ENCODE measurements at regions not wholly inside any gene's neighbourhood (a gene's known extent, or its start where the extent isn't known, plus 50 kb on each side); places are given as distances from the start of the nearest gene placed in this dataset.
"Not testable (repeated sequence)": the region's sequence is repeated elsewhere in the genome, so short reads cannot be mapped to it uniquely, and the experiment has no call there.

DNA sequence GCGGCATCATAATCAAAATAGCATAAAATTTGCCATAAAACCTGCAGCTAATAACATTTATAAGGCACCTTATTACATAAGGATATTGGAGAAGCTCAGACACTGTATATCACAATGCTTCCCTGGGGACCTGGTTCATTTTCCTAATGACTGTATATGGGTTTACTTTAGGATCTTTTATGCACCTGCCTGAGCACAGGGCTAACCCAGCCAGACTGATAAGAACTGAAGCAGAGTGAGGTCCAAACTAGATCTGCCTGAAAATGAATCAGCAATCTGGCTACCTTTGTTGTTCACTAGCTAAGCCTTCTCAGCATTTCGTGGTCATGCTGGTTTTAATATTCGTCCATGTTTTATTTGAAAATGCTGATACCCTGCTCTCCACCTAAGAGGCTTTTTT, 1922.3 kb upstream of the CELF4 start:
- no peak for DNase-seq (ENCODE audit: low read depth, low spot score)

DNA sequence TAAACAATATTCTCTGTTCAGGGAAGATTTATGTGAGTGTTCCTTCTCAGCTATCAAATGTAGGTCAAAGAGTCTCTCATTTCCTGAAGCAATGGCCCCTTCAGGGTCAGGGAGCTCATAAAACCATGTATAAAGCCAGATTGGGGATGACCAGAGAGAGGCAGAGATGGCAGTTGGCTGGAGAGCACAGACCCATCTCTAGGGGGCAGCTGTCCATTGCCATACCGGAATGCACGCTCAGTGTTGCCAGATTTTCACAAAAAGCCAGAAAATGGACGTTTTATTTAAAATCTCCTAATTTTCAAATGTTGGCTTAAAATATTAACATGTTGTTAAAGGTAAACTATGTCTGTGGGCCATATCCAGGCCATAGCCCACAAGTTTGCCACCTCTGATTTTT, 1920.7 kb upstream of the CELF4 start:
- no peak for DNase-seq (ENCODE audit: low read depth, low spot score)

DNA sequence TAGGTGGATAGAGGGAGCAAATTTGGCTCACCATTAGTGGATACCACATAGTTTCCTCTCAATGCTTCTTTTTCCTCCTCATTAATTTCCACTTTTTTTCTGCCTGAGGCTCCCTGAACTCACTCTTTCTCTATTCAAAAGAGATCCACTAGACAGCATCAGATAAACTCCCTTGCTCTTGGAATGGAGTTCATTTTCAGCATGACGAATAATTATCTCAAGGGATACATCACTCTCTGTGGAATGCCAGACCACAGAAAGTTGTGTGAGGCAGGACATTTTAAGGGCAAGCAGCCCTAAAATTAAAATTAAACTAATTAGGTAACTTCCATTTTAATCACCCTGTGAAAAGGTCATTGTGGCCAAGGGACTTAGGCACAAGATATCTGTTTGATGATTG, 1920.1 kb upstream of the CELF4 start:
- no peak for DNase-seq (ENCODE audit: low read depth, low spot score)

DNA sequence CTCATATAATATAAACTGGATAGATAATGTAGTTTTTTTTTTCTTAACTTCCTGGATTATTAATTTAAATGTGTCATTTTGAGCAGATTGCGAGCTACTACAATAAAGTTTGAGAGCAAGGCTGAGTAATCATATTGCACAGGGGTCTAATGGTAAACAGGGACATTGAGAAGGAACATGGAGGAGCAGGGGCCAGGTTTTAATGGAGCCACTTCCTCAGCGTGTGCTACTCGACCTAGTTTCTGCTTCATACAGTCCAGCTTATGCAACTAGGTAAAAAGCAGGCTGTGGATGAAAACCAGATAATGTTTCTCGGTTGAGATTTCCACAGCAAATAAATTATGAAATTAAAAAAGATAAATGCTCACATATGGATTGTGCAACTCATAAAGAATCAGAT, 1915.7 kb upstream of the CELF4 start:
- no peak for DNase-seq (ENCODE audit: low read depth, low spot score)

DNA sequence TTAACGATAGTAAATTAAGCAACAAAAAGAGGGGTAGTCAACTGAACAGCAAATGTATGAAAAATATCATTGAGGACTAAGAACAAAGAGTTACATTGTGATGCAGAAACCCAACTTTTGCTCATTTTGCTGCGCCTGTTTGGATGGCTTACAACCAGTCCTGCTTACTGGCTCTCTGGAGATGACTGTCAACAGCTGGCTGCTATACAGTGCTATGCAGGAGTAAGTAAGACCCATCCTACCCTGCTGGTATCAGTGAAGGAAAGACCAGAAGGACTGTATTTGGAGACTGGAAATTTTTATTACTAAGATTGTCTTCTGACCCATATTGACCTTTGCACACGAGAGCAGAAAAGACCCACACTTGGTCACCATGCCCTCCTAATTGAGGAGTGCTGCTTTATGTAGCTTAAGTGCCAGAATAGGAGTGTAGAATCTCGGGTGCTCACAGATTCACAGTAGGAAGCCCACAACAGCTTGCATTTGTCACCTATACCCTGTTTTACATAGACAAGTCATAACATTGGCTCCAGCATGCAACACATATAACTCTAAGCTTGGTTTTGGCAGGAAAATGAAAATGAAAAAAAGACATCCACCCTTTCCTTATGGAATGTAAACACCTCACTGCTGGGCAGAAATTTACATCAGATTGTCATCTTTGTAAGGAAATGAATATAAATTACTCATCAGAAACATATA, 1915.0 kb upstream of the CELF4 start:
- DNase-seq (ENCODE audit: low read depth, low spot score): no peak

DNA sequence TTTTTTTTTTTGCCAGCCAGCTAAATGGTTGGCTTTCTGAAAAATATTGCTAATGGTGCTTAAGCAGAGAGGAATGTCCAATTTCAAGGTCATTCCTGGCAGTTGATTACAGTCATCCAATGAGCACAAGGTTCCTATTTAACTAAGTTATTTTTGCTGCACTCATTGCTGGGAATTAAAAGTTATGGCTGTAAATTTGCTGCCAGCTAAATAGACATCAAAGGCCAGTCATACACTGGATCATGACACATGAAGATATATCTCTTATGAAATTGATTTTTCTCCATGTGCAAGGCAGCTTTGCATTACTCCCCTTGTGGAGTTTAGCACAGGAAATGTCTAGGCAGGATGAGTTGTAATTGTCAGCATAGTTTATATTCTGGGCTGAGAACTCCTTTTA, 1898.4 kb upstream of the CELF4 start:
- no peak for DNase-seq (ENCODE audit: low read depth, low spot score)

DNA sequence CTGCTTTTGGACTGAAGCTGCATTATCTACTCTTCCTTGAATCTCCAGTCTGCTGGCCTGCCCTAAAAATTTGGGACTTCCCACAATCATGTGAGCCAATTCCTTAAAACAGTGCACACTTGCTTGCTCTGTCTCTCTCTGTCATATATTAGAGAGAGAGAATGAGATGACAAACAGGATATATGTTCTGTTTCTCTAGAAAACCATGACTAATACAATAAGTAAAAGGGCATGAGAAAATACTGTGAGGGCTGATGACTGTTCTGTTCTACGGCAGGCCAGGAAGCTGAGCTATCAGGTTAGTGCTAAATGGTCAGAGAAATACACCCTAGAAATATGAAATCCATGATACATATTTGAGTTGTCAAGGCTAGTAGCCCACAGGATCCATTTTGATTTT, 1896.8 kb upstream of the CELF4 start:
- no peak for DNase-seq (ENCODE audit: low read depth, low spot score)

DNA sequence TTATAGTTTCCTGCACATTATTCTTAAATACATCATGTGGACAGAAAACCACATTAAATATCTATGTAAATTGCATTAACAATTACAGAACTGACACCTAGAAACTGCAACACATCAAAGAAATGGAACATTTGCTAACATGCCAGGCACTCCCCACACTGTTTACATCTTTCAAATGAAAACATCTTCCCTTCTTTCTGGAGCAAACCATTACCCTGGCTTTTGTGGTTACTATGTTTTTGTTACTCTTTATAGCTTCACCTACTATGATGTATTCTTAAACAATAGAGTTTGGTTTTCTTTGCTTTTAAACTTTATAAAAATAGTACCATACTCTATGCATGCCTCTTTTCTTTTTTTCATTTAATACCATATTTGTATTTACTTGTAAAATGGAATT, 1894.5 kb upstream of the CELF4 start:
- no peak for DNase-seq (ENCODE audit: low read depth, low spot score)

DNA sequence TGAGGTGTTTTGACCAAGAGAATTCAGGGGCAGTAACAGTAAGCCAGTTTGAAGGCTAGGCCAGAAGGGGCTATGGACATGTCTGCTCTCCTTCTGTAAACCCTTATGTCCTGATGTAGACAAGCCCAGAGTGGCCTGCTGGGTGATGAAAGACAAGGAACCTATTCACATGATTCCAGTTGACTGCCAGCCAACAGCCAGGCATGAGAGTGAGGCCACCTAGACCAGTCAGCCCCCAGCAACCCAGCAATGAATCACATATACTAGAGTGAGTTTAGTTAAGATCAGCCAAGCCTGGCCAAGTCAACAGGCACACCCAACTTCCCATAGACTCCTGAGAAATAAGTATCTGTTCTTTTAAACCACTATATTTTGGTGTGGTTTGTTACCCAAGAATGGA, 1889.7 kb upstream of the CELF4 start:
- DNase-seq (ENCODE audit: low read depth, low spot score): no peak

DNA sequence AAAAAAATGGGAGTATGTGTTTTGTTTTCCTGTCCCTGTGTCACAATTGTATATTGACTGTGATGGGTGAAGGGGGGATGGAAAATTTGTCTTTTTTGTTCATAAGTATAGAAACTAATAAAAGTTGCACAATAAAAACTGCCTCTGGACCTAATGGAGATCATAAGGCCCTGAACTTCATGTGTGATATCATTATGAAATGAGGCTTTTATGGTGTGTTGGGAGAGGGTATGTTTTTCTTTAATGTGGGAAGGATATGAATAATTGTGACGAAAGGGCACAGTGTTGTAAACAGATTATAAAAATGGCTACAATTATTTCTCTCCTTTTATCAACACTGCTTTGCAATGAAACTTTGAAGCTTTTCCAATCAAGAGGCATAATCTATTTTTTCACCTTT, 1889.3 kb upstream of the CELF4 start:
- no peak for DNase-seq (ENCODE audit: low read depth, low spot score)

DNA sequence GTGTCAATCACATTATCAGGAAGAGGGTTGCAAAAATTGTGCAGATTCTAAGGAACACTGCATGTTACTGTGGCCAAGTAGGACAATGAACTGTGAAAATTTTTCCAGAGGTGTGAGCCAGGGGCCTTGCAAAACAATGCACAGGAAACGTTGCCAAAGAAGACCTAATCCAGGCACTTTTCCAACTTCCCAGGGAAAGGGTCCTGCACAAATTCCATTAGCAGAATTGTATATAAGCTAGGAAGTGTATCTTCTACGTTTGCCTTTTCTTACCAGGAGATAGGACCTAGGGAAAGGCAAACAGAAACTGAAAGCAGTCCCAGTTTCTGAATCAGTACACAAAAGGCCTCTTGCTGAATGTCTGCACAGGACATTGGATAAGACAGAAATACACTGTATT, 1888.3 kb upstream of the CELF4 start:
- no peak for DNase-seq (ENCODE audit: low read depth, low spot score)

DNA sequence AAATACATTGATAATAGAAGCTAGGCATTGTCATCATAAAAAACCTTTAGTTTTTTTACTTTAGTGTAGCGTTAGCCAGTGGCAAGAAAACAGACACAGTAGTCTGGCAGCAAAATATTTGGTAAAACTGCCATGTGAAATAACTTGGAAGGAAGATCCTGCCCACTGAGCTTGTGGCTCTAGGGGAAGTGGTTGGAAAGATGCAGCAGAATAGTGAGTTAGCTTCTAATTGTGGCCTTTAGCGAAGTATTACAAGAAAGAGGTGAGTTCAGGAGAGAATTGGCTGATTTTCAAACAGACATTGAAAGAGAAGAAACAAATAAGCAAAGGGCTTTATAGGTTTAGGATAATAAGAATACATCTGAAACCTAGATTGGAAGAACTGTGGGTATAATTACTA, 1887.8 kb upstream of the CELF4 start:
- DNase-seq (ENCODE audit: low read depth, low spot score): no peak

DNA sequence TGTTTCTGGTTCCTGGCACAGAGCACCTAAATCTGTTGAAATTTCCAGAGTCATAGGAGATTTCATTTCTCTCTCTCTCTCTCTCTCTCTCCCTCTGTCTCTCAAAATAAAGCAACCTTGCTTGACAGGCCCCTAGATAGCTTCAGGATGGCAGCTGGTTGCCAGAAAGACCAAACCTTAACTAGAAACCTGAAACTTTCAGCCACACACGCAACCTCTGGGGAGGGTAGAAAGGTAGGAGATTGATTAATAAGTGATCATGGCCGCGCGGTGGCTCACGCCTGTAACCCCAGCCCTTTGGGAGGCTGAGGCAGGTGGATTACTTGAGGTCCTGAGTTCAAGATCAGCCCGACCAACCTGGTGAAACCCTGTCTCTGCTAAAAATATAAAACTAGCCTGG, 1885.4 kb upstream of the CELF4 start:
- DNase-seq (ENCODE audit: low read depth, low spot score): no peak

DNA sequence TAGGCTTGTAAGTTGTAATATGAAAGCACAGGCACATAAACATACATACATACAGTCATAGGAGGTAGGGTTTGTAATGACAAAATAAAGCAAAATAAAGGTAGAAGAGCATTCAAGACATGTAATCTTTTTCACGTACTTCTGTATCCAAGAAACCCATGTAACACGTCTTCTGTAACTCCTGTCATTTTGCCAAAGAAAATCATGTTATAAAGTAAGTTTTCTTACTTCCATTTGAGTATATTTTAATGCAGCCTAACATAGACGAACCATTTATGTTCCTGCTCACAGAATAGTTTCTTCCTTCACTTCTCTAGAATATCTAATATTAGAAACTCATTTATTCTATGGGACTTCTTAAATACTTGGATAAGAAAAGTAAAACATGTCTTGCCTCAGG, 1884.0 kb upstream of the CELF4 start:
- no peak for DNase-seq (ENCODE audit: low read depth, low spot score)

DNA sequence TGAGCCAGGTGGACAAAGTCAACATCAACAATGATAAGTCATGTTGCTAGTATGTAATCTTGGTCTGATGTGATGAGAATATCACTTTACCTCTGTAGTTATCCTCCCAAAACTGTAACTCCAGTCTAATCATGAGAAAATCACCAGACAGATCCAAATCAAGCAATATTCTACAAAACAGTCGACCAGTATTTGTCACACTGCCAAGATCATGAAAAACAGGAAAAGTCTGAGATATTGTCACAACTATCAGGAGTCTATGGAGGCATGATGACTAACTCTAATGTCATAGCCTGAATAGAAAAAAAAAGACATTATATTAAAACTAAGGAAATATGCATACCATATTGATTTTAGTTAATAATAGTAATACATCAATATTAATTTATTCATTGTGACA, 1883.3 kb upstream of the CELF4 start:
- DNase-seq (ENCODE audit: low read depth, low spot score): no peak

DNA sequence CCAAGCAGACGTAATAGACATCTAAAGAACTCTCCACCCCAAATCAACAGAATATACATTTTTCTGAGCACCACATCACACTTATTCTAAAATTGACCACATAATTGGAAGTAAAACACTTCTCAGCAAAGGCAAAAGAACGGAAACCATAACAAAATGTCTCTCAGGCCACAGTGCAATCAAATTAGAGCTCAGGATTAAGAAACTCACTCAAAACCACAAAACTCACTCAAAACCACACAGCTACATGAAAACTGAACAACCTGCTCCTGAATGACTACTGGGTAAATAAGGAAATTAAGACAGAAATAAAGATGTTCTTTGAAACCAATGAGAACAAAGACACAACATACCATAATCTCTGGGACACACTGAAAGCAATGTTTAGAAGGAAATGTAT, 1879.4 kb upstream of the CELF4 start:
- not testable (repeated sequence) for DNase-seq (ENCODE audit: low read depth, low spot score)

DNA sequence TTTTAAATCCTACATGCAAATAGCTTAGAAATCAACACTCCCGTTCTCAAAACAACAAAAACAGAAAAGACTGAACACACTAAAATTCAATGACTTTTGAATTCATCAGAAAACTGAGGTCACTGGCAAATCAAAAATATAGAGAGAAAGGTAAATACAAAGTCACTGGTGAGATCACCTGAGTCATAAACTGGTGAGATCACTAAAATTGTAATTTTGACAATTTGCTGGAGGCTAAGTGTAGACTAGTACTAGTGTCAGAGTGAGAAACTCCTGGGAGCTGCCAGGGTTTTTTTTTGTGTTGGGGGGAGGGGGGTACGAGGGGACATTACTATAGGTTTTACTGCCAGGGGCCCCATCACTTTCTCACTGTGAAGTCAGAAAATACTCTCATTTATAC, 1876.0 kb upstream of the CELF4 start:
- no peak for DNase-seq (ENCODE audit: low read depth, low spot score)

DNA sequence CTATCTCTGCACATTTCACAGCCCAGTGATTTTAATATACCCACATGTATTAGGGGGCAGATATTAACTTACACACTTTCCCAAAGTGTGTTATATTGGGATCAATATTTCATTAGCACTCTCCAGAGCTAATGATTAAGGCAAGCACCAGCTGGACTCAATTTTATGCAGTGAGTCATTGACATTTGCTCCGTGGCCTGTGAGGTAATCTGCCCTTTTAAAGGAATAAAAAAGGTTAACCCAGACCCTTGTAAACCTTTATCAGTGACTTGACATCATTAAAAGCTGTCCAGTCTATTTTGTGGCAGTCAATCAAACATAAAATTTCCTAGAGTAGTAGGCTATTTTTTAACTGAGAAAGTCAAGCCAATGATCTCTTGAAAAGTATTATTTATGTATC, 1870.4 kb upstream of the CELF4 start:
- no peak for DNase-seq (ENCODE audit: low read depth, low spot score)

DNA sequence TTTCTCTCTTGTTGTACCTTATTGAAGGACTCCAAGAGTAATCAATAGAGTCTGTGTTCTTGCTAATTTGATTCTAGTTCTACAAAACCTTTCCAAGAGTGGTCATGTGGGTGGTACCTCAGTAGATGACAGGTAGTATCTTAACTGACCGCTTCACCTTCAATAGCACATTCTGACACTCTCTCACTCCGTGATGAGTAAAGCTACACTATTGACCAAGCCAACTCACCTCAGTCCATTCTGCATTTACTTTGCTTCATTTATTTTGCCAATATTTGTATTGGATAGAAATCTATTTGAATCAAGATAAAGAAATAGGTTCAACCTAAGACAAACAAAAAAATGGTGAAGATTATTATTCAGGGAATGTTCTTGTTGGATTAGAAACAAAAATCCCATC, 1869.6 kb upstream of the CELF4 start:
- DNase-seq (ENCODE audit: low read depth, low spot score): no peak

DNA sequence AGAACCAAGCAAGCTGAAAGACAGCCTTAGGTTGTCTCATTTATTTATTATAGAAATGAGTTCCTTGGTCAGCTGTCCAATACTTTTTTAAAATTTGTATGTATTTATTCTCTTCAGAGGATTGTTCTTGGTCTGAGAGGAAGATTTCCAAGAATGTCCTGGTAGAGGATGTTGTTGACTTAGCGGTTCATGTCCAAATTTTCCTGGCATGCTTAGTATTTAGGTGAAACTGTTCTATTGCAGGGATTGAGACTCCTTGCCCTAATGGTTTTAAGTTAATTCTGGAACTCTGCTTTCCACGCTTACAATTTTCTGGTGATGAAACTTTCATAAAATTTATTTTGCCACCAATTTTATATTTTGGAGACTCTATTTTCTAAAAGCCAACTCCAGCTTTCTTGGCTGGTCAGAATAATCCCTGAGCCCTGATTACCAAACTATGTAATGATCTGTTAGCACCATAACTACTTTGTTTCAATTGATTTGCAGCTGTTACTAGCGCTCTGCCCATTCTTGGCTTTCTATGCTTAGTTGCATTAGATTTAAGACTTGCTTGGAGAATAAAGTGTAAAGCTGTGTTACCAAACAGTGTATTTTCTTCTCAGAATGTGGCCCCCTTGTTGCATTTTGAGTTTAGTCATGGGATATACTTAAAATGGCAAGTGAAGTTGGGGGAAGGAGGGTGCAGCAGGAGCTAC, 1868.8 kb upstream of the CELF4 start:
- DNase-seq (ENCODE audit: low read depth, low spot score): no peak

DNA sequence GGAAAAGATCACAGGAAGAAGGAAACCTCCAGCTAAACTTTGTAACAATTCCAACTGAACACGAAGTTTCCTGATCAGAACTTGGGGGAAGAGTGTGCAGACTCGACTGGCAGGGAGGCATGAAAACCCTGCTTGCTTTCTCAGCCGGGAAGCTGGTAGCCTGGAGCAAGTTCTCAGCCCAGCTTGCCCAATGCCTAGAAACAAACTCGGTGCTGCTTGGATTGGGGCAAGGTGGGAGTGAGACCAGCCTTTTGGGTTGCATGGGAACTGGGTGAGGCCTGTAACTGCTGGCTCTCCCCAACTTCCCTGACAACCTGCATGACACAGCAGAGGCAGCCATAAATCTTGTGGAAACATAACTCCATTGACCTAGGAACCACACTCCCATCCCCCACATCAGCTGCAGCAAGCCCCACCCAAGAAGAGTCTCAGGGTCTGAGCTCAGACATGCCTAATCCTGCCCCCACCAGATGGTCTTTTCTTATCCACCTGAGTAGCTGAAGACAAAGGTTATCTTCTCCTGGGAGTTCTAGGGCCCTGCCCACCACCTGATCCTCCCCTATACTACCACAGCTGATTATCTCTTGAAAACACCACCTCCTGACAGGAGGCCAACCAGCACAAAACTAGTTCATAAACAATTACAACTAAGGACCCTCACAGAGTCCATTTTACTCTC, 1859.7 kb upstream of the CELF4 start:
- no peak for DNase-seq (ENCODE audit: low read depth, low spot score)

DNA sequence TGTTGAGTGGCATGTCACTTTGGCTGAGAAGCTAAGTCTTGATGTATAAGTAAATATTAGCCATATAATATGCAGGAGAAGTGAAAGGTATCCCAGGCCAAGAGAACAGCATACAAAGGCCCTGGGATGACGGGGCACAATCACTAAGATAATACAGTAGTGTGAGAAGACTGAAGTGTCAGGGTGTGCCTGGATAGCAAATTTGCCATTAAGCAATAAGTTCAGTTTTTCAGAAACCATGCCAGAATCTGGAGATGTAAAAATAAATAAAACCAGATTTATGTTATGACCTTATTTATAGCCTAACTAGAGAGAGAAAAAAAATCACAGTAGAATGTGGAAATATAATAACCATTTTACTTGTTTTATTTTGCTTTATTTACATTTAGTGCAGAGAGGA, 1858.7 kb upstream of the CELF4 start:
- no peak for DNase-seq (ENCODE audit: low read depth, low spot score)

DNA sequence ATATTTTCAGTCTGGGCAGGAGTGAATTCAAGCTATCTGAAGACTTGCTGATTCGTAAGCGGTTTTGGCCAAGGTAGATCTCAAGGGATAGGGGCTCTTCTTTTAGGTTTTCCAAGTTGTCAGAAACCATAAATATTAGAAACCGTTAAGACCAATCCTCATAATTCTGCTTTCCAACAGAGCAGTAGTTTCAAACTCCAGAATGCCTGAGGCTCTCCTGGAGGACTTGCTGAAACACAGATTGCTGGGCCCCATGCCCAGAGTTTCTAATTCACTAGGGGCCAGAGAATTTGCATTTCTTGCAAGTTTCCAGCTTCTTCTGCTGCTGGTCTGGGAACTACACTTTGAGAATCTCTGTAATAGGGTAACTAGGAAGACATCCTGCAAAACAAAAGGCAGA, 1855.7 kb upstream of the CELF4 start:
- no peak for DNase-seq (ENCODE audit: low read depth, low spot score)
